ENCODE measurements at regions not wholly inside any gene's neighbourhood (a gene's known extent, or its start where the extent isn't known, plus 50 kb on each side); places are given as distances from the start of the nearest gene placed in this dataset.

DNA sequence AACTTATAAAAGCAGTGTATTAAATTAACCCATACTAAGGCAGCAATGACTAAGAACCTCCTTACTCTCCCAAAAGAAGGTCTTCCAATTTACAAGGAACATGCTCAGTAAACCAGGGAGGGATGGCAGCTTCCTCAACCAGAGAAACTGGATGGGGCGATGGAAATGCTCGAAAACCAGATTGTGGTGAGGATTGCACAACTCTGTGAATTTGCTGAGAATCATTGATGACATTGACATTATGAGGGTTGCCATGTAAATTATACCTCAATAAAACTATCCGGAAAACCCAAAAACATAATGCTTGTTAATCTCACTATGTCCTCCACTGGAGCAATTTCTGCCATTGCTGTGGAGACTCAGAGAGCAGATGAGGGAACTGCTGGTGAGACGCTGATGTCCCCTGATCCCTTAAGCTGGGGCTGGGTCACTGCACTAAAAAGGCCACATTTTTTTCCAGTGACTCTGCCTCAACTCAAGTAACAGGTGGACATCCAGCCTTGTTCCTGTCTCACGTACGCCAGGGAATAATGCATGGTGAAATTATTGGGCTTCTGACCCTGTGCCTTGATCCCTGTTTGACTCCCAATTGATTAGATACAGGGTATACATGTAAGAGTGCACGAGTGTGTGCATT is 288.3 kb downstream of the CYP26B1 start:
- no peak for DNase-seq

DNA sequence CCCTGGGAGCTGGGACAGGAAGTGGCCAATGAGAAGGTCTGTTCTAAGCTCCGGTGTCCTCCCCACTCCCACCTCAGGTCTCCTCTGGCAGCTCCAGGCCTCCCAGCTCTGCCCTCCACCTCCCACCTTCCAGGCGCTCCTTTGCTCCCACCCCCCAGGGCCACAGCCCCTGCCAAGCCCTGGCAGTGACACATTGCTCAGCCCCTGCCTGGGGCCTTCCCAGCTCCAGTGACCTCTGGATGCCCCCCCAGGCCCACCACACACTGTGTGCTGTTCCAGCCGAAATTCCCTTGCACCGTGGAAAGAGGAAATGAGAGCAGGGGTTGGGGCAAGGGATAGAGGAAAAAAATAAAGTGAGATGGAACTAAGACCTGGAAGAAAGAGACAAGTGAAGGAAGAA is 289.6 kb downstream of the CYP26B1 start:
- no peak for DNase-seq

DNA sequence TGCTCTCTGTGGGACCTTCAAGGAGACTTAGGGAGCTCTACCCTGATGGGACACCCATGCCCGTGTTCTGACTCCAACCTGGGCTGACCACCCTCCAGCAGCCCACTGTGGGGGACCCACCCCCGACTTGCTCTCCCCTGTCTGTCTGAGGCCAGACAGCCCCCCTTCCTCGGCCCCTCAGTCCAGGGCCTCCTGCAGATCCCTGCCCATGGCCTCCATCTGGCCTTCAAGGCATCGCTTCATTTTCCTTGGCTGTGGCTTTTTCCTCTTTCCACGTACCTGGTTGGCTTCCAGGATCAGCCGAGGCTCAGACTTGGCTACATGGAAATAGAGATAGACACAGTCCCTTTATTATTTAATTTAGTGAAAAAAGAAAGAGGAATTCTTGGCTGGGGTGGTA is 290.0 kb downstream of the CYP26B1 start:
- no peak for DNase-seq

DNA sequence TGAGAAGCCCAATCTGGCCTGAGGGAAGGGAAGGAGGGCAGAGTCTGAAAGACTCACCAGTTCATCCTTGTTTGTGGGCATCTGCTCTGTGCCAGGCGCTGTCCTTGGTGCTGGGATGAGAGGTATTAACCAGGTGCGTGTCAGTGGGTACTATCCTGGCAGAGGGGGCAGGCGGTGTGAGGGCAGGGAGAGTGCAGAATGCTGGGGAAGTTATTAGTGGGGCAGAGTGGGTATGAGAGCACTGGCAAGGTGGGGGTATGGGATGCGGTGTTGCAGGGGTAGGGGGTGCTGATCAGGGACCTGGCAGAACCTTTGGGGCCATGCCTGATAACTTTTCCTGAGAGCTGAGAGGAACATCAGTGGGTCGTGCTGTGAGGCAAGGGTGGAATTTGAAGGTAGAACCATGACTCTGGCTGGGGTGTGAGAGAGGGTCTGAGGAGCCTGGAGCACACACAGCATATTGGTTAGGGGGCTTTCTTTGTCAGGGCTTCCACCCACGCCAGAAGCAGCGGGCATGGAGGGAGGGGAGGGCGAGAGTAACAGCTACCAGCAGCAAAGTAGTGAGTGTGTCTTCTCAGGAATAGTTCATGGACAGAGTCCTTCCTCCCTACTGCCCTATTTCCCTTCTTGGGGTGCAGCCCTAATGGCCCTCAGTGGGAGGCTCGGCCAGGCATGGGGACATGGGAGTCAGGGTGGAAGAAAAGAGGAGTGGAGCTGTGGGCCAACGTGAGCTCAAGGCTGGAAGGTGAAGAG is 290.7 kb downstream of the CYP26B1 start:
- peak in 1 of 2 experiments; percentile 20 for DNase-seq

DNA sequence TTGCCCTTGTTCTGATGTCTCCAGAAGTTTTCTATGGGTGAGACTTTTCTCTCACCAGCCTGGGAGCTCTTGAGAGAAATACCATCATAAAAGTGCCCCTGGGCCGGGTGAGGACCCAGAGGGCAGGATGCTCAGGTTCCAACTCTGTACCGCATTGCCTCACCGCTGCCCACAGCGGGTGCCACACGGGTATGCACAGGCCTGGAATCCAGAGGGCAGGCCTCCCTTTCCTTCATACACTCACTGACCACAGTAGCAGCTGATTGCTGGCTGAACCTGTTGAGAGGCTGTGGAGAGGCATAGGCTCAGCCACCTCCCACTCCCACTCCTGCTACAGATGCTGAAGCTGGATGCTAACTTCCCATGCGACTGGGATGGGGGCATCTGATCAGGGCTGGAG is 293.8 kb downstream of the CYP26B1 start:
- no peak for DNase-seq

DNA sequence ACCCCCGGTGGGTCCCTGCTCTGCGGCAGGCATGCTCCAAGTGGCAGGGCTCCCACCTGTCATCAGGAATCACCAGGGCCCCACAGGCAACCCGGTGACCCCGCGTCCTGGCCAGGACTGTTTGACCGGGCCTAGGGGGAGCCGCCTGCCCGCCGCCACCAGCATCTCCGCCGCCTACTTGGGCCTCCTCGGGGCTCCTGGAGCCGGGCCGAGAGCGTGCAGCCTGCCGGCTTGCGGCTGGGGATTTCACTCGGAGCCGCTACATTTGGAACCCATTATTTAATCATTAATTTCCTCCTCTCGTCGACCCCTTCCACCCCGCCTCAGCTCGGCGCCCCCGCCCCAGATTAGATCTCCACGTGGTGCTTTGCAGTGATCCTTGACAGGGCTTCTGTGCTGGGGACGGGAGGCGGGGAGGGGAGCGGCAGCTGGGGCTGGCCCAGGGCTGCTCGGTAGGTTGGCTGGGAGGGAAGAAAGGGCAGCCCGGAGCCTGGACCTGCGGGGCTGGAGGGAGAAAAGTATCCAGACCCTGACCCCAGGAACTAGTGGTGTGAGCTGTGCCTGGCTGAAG is 295.4 kb downstream of the CYP26B1 start:
- DNase-seq, result no peak

DNA sequence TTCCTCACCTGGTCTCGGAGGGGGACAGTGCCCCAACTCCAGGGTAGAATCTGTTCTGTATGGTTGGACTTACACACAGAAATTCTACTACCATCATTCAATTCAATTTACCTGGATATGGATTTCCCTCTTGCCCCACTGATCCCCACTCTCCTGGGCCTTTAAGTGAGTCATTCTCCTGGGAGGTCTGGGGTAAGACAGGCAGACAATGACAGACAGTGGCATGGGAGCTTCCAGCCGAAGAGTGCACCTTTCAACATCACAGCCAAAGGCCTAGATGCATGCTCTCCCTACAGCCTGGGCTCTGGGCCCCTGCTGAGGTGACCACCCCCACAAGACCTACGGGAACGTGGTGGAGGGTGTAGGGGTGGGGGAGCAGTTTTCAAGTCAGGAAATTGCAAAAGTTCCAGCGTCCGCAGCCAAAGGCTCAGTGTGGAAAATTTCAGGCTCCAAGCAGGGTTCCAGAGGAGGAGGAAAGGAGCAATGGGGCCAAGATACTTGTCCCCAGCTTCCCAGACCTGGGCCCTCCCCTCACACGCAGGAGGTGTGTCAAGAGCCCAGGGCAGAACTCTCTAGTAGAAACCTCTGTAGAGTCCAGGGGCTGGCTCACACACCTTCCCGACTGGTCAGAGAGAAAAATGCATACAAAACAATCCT is 296.4 kb downstream of the CYP26B1 start:
- no peak for DNase-seq

DNA sequence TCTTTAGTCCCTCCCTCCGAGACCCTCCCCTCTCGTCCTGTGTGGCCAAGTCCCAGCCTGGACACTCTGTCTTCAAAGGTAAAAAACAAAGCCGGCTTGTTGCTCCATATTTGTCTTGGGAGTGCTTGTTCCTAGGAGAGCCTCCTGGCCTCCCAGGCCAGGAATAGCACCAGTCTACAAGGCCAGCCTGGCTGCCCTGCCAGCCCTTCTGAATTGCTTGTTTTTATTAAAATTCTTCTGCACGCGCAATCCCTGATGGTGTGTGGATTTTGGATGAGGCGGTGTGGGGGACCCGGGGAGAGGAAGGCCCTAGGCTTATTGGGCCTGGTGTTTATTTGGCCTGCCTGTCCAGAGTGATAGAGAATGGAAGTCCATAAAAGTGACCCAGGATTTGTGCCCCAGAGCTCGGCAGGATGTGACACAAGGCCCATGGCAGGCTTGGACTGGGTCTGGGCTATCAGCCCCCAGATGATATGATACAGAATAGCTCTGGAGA is 297.3 kb downstream of the CYP26B1 start:
- no peak for DNase-seq

DNA sequence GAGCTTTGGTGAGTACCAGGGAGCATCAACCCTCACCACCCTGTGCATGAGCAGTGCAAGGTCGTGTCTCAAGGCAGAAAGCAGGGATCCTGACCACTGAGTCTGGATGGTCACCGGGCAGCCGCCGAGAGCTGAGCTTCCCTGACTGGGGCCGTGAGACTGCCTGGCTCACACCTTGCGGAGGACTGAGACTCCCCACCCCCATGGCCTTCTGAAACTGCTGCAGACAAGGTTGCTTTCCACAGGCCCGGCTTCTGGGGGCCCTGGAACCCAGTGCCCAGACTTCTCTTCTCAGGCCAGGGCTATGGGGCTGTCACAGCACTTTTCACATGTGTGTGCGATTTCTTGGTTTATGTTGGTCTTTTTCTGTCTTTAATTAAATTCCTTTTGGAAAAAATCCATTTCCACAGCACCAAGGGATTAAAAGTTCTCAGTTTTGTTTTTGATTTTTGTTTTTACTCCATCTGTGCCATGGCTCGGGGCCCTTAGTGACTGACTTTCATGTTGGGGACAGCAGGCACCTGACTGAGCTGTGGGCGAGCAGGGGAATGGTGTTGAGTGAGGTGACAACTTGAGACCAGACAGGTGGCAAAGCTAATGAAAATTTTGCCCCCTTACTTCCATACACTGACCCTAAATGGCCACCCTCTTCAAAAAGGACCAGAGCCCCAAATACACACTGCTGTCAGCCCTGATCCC is 297.9 kb downstream of the CYP26B1 start:
- no peak for DNase-seq

DNA sequence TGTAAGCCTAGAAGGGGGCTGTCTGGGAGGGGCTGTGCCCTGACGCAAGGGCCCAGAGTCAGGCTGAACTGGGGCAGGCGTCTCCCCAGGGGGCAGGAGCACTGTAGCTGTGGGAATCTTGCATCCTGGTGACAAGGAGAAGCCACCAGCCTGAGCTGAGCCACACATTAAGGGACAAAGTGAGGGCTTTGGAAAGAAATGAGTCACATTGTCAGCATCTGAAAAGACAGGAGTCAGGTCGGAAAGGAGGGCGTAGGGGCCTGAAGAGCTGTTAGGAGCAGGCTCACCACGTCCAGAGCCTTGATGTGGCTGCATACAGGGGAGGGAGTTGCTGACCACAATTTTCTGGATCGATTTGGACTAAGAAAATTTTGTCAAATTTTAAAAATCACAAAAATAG is 298.6 kb downstream of the CYP26B1 start:
- no peak for DNase-seq

DNA sequence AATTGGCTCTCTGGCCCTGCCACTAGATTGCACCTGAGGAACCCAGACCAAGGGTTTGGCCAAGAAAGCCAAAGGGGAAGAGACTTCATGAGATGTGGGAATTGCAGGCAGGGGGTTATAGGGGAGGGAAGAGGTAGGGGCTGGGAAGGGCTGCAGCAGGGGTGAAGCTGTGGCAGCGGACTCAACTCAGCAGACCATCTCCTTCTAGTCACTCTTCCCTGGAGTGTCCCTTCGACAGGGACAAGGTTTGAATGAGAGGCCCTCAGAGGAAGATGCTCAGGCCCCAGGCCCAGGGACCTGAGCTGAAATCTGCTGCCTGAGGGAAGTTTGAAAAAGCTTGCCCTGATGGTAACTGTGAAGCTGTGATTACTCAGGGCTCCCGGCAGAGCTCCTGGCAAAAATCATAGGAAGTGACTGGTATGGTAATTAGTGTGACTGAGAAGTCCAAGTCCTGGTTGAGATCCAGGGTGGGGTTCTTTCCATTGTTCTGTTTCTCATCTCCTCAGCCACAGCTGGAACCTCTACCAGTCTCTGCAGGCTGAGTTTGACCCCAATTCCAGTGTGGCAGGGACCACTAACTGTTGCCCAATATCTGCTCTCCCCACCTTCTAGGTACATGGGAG is 300.9 kb downstream of the CYP26B1 start:
- DNase-seq, result no peak

DNA sequence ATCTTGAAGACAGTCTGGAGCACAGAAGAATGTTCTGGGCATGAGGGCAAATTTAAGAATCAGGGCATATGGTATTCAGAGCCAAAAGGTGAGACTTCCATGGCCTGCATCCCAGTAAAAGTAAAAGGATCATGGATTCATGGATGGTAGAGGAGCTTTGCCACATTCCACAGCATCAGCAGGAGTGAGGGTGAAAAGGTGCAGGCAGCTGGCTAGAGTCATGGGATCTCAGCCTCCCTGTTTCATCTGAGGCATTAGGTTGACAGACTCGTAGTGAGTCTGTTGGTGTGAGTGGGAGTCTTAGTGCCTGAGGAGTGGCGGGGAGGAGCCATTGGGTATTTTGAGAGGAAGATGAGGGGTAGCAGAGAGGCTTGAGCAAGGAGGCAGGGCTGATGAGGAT is 301.6 kb downstream of the CYP26B1 start:
- no peak for DNase-seq

DNA sequence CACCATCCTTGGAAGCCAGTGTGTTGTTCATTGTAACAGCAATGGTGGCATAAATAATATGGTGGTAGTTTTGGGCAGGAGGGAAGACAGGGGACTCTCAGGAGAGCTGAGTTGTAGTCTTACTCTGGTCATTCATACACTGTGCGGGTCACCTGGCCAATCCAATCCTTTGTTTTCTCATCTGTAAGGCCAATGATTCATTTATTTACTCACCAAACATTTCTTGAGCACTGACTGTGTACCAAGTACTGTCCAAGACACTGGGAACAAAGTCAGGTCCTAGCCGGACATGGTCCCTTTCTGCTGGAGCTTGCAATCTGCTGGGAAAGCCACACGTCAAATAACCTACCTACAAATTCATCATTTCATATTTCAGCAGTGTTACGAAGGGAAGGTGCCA is 302.7 kb downstream of the CYP26B1 start:
- no peak for DNase-seq

DNA sequence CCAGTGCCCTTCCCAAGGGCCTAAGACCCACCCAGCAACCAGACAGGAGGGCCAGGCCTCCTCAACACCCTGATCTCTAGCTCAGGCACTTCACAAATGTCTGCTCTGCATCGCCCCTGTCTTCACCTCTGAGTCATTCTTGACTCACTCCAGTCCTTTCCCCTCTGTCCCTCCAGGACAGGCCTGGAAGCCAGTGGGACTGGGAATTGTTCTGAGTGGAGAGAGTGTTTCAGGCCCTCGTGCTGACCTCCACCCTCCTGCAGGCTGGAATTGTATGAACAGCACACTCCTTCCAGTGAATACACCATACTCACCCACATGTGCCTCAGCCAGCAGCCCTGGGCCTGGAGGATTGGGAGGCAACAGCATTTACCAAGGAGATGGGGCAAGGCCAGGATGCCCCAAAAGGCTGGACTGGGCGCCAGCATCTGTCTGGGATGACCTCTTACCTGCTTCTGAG is 304.2 kb downstream of the CYP26B1 start:
- no peak for DNase-seq

DNA sequence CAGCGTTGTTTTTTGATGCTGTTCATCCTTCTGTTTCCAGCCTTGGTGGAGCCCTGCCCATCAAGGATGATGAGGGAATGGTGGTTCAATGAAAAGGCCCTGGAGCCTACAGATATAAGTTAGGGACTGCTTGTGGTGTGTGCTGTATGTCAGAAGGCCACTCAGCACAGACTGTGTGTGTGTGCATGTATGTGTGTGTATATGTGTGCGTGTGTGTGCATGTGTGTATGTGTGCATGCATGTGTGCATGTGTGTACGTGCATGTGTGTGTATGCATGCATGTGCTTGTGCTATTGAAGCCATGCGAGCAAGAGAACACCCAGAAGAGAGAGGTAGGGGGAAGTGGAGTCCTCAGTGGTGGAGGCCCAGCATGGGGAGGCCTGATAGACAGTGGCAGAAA is 304.9 kb downstream of the CYP26B1 start:
- DNase-seq, result no peak

DNA sequence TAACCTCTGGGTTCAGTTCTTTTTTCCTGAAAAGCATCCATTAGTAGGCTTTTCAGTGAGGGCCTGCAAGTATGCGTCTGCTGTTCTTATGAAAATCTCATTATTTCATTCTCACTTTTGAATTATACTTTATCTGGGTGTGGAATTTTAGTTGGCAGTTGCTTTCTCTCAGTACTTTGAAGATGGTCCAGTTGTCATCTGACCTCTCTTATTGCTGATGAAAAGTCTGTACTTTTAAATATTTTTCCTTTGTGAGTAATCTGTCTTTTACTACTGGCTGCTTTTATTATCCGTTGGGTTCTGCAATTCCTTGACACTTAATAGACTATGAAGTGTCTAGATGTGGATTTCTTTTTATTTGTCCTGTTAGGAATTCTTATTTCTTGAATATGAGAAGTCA is 307.8 kb downstream of the CYP26B1 start:
- no peak for DNase-seq

DNA sequence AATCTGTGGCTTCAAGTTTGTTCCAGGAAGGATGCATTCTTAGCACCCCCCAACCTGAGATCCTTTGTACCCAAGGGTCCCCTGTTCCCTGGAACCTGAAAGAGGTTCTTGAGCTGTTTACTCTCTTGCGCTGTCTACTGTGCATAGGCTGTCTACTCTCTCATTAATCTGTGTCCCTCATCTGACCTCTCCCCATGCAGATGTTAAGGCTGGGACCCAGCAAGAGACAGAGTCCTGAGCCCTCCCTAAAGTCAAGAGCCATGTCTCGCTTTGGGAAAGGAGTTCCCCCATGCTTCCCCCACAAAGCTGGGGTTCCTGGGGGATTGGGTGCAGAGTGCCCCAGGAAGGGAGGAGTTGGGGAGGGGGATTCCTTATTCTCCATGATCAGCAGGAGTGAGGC is 312.9 kb downstream of the CYP26B1 start:
- DNase-seq, result no peak

DNA sequence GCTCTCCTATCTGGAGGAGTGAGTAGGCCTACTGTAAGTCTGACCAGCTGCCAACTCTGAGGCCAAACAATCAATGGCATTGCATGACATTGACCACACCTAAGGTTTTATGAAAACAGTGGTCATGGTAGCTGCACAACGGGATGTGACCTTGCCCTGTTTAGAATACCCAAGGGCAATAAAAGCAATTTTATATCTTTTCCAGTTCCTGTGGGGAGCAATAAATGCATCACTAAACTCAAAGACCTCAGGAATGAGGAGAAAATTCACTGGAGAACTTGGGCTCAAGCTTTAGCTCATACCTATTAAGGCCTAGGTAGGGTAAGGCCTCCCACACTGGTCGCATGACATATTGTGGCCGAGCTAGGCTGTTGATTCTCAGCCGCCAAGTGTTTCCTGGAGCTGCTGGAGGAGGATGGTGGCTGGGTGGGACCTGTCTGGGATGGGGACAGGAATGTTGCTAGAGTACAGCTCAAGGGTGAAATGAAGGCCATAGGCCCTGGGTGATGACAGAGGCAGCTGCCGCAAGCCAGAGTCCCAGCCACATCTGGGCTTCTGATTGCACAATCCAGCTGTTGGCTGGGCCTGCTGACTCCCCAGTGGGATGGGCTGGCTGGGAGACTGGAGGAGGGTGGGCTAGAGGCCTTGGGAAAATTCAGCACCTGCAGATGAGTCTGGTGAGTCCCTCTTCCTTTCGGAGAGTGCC is 313.7 kb downstream of the CYP26B1 start:
- DNase-seq, result no peak

DNA sequence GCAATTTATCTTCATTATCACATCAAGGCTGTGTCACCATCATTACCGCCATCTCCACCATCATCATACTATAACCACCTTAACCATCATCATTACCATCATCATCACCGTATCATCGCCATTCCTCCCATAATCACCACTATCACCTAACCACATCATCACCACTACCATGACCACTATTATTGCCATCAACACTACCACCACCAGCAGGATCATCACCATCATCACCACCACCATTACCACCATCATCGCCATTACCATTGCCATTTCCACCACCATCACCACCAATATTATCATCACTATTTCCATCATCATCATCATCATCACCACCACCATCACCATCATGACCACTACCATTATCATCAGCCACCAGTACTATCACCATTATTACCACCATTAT is 314.4 kb downstream of the CYP26B1 start:
- no peak for DNase-seq

DNA sequence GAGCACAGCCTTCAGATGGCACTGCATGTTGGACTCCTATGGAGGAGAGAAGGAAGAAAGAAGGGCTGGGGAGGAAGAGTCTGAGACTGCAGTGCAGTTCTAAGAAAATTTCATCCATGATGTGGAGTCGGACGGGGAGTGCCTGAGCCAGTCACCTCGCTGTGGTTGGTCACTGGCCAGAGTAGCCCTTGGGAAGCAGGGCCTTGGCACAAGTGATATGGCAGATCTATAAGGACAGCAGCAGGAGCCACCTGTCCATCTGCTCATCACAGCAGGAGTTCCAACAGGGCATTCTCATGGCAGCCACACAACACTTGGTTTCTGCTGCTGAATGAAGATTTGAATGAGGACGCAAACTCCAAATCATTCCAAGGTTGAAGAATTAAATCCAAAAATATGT is 314.8 kb downstream of the CYP26B1 start:
- DNase-seq, result no peak

DNA sequence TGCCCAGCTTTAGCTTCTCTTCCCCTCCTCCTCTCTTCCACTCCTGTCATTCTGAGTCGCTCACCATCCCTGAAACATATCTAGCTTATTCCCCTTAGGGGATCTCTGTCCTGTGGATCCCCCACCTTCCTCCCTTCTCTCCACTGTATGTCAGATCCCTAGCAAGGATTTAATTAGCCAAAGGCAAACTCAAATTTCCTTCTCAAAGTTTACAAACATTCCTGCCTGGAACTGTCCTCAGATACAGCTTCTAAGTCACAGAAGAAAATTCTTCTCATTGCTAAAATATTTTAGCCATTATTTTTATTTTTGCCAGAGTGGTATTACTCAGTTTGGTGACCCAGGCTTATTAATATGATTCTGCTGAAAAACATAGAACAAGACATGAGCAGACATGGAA is 315.3 kb downstream of the CYP26B1 start:
- DNase-seq, result no peak

DNA sequence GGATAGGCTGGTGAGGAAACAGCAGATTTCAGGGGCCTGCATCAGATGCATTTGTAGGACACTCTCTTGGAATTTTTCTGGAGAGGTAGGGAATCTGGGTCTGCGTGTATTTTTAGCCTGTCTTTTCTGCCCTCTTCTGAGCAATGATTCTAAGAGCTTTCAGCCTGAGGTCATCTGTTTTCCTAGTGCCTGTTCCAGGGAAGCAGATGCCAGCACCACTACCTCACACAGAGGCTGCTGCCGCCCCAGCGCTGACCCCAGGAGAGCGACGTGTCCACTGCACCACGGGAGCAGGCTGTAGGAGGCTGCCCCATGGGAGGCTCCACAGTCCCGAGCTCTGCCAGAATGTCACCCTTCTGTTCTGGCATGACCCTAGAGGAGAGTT is 316.5 kb downstream of the CYP26B1 start:
- DNase-seq, result no peak
